Mucosa of gallbladder (tissue), 1 donor: ENCODE measurements at regions not wholly inside any gene's neighbourhood (a gene's known extent, or its start where the extent isn't known, plus 50 kb on each side); places are given as distances from the start of the nearest gene placed in this dataset.
A peak's percentile ranks its signal among the peaks of the same experiment; 100 is the strongest.

Experiments
- DNase-seq: peaks from one replicate; pipeline ENCODE4 v3.0.0-alpha.2; 2020; ENCODE audit warnings: low spot score
- donor health status: DM: no; HTN: no; CAD: no.

DNA sequence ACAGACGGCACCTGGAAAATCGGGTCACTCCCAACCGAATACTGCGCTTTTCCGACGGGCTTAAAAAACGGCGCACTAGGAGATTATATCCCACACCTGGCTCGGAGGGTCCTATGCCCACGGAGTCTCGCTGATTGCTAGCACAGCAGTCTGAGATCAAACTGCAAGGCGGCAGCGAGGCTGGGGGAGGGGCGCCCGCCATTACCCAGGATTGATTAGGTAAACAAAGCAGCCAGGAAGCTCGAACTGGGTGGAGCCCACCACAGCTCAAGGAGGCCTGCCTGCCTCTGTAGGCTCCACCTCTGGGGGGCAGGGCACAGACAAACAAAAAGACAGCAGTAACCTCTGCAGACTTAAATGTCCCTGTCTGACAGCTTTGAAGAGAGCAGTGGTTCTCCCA, 64.5 kb downstream of the SLC30A10 start:
- peak; percentile 34 for DNase-seq

DNA sequence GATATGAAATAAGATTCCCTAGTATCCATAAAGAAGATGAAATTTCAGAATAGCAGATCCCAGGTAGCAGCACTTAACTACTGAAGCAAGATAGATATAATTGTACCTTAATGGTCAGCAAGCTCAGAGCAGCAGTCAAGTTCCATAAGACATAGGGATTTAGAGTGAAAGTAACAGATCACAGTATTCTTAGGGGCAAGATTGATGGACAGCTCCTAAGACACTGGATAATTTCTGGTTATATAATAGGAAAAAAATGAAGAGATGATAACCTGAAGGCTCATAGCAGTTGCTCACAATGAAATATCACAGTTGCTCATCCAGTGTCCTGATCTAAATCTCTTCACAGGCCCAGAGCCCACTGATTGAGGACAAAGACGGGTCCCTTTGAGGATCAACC, 66.0 kb downstream of the SLC30A10 start:
- DNase-seq, result no peak

DNA sequence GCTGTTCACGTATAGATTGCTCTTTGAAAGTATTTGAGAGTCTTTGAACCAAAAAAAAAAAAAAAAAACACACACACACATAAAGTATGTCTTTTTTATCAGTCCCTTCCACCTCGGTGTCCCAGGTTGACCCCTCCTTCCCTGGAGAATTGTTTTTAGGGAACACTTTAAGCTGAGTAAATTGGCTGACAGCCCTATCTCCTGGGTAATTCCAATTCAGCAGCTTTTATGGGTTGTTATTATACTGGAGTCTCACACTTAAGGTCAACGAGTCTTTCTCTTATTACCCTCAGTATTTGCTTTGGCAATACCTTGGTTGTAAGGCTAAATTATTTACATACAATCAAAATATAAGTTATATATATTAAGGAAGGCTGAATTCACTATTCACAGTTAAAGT, 69.4 kb downstream of the SLC30A10 start:
- no peak for DNase-seq

DNA sequence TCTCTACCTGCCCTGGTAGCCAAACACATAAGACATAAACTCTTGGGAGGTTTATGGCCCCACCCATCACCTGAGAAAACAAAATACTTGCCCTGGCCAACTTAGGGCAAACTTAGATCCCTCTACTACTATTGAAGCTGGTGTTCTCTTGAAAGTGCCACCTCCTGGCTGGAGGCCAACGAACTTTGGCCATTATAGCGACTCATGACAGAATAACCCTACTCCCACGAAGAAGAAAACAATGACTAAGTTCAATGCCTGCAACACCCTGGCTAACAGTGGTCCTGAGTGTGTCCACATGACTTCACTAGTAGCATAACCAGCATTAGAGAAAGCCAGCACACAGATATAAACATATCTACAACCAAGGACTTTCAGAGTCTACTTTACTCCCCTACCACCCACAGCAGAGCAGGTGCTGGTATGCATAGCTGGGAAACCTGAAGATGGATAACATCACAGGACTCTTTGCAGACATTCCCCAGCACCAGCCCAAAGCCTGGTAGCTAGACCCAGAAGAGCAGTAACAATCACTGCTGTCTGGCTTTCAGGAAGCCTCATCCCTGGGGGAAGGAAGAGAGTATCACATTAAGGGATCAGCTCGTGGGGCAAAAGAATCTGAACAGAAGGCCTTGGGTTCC, 81.0 kb downstream of the SLC30A10 start:
- peak; percentile 75 for DNase-seq

DNA sequence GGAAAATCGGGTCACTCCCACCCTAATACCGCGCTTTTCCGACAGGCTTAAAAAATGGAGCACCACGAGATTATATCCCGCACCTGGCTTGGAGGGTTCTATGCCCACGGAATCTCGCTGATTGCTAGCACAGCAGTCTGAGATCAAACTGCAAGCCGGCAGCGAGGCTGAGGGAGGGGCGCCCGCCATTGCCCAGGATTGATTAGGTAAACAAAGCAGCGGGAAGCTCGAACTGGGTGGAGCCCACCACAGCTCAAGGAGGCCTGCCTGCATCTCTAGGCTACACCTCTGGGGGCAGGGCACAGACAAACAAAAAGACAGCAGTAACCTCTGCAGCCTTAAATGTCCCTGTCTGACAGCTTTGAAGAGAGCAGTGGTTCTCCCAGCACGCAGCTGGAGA, 88.8 kb downstream of the SLC30A10 start:
- DNase-seq, result peak; percentile 53

DNA sequence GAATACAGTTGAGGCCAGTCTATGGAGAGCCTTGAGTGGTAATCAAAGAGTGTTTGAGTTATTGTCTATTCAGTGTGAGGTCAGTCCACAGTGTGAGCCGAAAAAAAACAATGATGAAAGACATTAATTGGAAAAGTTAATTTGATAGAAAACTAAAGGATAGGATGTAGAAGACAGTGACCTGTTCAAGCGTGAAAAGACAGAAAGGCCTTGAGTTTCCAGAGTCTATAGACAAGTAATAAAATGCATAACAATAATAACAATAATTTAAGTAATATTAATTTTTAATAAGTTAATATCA, 90.4 kb downstream of the SLC30A10 start:
- DNase-seq, result no peak

DNA sequence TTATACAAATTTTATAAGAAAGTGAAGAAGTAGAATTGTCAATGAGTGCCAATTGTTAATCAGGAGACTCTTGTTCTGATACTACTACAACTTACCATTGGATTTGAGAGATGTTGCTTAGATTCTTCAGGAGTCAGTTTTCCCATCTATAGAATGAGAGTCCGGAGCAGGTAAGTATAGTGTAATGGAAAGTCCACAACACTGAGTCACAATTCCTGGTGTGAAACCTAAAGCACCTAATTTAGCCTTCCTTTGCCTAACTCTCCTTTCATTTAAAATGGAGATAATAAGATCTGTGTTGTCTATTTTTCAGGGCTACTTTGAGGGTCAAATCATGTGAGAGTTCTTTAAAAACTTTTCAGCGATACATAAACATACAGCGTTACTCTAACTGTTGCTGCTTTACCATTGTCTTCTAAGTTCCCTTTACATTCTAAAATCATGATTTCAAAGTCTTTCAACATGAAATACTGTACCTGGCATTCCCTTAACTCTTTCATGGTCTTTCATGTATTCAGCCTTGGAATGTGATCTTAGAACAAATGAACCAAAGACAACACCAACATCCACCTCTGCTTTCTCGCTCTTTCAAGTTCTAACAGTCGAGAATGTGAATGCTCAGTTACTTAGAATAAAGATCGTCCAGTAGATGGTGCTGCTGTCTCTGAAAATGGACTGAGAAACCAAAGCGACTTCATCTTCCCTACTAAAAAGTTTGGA, 90.9 kb downstream of the SLC30A10 start:
- DNase-seq, result peak; percentile 19

DNA sequence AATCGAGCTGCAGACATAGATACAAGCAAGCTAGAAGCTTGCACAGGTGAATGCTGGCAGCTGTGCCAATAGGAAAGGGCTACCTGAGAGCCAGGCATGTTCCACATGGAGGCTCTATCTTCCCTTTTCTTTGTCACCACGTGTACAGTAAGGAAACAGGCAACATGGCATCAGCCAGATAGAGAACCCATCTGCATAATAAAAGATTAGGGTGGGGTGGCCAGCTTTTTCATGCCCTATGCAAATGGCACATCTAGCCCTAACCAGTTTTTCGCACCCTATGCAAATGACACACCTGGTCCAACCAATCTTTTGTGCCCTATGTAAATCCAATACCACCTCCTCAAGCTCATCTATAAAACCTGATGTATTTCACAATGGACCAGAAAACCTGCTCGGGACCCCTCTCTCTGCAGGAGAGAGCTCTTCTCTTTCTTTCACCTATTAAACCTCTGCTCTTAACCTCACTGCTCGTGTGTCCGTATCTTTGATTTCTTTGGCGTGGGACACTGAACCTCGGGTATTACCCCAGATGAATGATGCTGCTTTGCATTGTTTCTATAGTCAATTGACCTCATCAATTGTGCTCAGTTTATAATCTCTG, 93.9 kb downstream of the SLC30A10 start:
- no peak for DNase-seq

DNA sequence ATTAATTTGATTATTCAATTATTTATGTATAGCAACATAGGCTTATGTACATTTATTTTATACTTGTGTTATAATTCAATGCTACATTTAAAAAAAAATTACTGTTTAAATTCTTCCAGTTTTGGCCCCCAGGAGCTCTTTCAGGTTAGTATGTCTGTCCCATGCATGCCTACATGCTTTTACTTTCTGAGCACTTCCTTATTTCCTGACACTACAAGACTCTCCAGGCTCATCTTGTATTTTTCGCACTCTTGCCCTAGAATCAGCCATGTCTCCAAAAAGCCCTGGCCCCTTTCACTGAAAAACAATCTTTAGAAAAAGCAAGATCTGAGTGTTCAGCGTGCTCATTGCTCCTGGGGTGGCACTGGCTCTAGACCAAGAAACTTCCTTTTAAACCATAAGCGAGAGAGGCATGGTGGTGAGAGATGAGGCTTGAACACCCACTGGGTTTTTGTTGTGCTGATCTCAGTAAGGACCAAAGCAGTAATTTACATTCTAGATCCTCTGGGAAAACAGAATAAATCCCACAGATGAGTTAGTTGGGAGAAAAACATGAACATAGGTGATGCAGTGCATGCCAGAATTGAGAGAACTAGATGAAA, 95.0 kb downstream of the SLC30A10 start:
- DNase-seq, result no peak

DNA sequence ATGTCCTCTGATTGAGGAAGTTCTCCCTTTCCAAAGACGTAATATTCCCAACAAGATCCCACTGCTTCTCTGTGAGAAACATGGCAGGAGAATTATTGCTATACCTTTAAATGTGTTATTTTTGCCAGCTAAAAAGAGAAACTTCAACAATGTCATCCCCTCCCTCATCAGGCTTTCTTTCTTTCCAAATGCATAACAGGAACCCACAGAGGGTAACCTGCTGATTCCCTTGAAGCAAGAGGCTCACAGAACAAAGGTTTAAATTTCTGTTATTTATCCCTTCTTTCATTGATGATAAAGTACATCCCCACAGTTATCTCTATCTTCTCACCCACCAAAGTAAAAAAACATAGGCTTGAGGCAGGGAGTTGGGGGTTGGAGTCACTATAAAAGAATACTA, 102.1 kb downstream of the SLC30A10 start:
- no peak for DNase-seq

DNA sequence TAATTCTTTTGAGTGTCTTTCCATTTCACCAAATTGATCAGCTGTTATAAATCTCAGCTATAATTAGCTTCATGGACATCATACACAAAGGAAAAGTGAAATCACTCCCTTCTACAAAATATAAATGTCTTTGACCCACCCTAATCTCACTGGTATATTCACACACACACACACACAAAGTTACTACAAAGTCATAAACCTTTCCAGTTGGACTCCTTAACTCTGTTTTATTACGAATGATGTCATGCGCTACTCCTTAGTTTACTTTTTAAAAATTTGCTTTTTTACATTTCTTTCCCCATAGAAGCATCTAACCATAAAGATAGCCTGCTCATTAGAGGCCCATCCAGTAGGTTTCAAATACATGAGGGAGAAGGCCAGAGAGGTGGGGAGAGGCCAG, 103.0 kb downstream of the SLC30A10 start:
- no peak for DNase-seq

DNA sequence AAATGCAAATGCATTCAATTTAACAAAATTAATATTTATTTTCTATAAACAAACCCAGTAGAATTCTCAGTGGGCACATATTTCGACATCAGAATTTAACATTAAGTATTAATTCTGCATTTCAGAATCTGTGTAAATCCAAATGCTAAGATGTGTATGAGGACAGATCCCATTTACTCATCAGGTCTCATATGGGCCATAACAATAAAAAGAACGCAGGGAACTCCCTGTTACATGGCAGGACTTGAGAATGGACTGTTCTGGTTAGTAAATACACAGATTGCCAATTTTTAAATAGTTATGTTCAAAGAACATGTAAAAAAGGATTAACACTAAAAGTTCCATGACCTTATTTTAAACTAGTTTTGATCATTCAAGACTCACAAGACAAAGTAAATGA, 104.0 kb downstream of the SLC30A10 start:
- no peak for DNase-seq

DNA sequence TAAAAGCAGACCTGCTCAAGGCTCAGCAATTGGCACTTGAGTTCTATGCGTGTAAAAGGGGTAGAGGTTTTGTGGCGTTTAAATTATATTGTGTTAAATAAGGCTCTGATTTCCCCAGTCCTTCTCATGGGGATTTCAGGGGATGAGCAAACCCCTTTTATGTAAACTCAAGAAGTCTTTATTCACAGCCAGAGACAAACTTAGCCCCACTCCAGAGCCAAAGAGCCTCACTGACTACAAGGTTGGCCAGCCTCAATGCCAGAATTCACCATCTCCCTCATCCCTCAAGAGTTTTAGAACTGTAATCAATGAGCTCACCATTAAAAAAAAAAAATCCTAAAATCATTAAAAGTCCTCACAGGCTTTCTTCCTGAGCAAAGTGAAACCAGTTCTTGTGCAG, 107.8 kb downstream of the SLC30A10 start:
- DNase-seq, result no peak

DNA sequence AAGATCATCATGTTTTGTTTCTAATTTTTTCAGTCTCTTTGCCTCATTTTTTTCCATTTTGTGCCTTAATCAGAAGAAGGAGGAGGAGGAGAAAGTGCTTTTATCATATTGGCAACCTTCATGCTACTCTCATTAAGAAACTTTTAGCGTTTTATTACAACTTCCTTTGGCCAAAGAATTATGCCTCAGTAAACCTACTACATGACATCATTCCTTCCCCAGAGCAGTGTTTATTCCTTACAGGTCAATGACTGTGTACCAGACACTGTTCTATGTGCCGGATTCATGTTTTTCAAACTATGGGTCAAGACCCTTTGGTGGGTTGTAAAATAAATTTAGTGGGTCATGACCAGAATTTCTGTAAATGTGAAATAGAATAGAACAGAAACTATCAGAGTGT, 110.4 kb downstream of the SLC30A10 start:
- DNase-seq, result no peak

DNA sequence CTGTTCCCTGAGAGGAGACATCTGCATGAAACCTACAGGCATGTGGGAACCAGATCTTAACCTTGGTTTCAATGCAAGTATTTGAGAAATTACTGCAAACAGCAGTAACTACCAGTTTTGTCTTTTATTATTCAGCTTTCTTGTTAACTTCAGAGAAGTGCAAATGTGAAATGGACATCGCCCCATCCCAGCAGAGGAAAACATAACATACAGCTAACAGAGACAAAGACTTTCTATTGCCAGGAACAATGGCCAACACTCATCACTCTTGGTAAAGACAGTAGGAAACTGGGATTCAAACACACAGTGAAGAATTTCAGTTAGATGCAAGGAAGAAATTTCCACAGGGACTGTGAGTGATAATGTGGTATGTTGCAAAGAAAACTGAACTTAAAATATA, 115.1 kb downstream of the SLC30A10 start:
- no peak for DNase-seq

DNA sequence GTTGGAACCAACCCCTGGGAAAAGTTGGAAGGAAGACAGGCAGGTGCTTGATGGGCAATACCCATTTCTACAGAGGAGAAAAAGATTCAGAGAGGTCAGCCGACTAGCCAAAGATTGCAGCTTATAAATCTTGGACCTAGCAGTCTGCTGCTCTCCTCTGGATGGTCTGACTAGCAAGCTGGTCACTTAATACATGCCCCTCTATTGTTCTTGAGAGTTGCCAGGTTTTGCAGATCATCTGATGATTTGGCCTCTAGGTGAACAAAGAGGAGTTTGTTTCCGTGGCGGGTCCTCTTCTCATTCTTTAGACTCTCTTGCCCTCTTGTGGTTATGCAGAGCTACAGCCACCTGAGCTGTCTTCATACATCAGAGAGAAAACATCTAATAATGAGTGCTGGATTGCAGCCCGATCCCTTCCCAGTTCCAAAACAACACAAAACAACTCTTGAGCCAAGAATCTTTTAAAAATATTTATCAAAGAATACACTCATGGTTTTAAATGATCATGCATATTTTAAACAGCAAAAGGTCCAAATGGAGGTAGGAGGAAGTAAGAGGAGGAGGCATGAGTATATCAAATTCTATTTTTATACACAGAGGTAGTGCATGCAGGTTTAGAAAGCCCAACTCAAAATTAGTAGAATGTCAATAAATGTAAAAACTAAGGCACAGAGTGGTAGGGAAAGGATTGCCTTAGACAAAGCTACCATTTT, 115.7 kb downstream of the SLC30A10 start:
- peak; percentile 32 for DNase-seq

DNA sequence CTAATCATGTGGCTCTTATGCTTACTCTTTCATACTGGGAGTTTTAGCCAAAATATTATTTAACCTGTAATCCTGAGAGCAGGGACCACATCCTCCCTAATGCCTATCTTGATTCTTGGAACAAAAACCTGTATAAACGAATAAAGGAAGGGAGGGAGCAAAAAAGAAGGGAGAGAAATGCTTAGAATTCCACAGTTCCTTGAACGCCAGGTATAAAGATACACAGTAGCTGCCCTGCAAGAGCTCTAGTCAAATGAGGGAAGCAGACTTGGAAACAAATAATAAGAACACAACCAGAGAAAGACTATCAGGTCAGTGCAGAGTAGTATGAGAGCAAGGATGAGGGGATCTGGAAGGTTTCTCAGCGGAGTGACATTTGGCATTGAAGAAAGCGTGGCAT, 116.3 kb downstream of the SLC30A10 start:
- no peak for DNase-seq

DNA sequence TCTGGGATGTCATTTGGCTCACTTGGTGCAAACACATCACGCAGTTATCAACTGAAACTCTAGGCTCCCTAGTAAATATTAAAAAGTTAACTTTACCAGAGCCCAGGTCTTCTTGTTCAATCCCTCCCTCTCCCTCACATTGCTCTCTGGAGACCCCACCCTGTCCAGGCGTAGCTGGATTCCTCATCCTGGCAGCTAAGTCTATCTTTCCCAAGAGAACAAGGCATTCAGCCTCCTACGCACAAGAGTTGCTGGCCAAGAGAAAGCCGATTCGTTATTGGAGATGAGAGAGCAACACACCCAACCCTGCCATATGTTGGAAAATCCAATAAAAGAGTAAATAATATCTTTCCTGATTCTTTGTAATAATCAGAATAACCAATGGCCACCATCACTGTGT, 117.9 kb downstream of the SLC30A10 start:
- DNase-seq, result no peak

DNA sequence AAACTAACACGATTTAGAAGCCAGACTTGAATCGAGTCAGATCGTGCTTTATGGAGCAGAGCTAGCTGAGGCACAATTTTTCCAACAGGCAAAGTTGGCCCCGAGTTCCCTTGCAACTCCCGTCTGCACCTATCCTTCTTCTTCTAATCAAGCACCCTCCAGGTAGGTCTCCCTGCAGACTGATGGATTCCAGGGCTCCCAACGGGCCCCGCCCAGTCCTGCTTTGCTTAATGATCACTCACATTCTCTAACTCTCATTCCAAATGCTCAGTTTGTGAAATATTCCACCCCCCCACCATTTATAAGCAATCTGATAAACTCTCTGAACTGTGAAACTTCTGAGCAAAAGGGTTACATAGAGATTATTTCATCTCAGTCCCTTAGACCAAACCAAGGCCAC, 119.6 kb downstream of the SLC30A10 start:
- no peak for DNase-seq

DNA sequence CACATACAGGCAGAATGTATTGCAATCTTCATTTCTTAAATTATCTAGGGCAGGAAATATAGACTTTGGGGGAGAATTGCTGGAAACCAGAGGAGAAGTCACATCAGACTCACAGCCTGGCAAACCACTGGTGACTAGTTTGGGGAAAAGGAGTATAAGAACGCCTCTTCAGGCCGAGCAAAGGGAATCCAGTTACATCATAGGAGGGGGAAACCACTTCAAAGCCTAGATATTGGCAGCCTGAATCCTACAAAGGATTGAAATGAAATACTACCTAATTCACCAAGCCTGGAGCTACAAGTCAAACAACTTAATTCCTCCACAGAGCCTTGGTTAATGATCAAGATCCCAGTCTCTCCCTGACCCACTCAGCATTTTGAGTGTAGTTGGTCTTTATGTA, 121.7 kb downstream of the SLC30A10 start:
- DNase-seq, result no peak

DNA sequence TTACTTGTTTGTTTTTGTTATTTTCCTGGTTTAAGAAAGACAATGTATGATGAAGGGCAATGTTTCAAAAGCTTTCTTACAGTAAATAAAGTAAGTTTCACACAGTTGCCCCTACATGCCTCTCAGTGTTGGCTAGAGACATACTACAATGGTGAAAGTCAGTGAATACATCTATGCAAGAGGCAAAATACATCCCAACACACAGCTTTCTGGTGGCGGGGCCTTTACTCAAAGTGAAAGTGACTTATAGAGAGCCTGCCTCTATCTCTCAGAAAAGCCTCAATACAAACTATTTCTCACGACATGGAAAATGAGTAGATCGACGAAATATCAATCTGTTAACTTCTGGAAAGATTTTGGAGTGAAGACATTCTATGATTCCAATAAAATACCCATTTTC, 122.3 kb downstream of the SLC30A10 start:
- no peak for DNase-seq

DNA sequence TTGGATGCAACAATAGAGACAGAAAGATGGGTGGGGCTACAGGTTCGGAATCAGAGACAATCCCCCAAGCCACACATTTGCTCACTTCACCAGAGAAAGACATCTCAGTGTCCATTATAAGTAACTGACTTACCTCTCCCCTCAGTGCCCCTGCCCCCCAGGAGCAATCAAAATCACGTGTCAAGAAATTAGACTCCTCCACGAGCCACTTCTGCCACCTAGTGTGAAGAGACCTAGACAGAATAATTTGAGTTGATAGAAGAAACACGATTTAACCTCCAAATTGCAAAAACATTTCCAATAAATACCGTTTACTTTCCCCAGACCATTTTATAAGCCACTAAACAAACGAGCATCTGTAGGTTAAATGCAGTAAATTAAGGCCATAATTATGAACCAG, 123.2 kb downstream of the SLC30A10 start:
- DNase-seq, result no peak
